ENCODE measurements at regions not wholly inside any gene's neighbourhood (a gene's known extent, or its start where the extent isn't known, plus 50 kb on each side); places are given as distances from the start of the nearest gene placed in this dataset.

- no peak for TF ChIP-seq CTCF (IDR thresholded peaks at IDR 0.05; ENCODE audit: borderline replicate concordance)
- intact Hi-C loops (cut with micrococcal nuclease), result no loop called here
- no peak overlapping the region for H3K27ac ChIP-seq (replicated peaks)
- DNase-seq, result no peak
- H3K27me3 ChIP-seq (ENCODE audit: low read depth), result no peaks in the 10 kb centered on the region
- H3K9me3 ChIP-seq (replicated peaks), result no peaks in the 10 kb centered on the region
- peaks cover 10% of the 10 kb centered on the region for H3K4me1 ChIP-seq
- no peak overlapping the region for H3K4me3 ChIP-seq
- H3K36me3 ChIP-seq, result no peaks in the 10 kb centered on the region
Measured at GRCh38 chr20:10788055-10788454, 114.3 kb upstream of the JAG1 start.

- Histone ChIP-seq H3K27ac (replicated peaks) (no peak overlapping the region), H3K9me3 (replicated peaks) (no peaks in the 10 kb centered on the region), H3K4me1 (peaks cover 5% of the 10 kb centered on the region), H3K4me3 (no peak overlapping the region), H3K27me3 (ENCODE audit: low read depth) (no peaks in the 10 kb centered on the region), H3K36me3 (no peaks in the 10 kb centered on the region)
- DNase-seq, result no peak
- intact Hi-C loops (cut with micrococcal nuclease), result no loop called here
- TF ChIP-seq CTCF (IDR thresholded peaks at IDR 0.05; ENCODE audit: borderline replicate concordance), result no peak
Measured at GRCh38 chr20:10788877-10789276, 115.1 kb upstream of the JAG1 start.

- Histone ChIP-seq H3K9me3 (replicated peaks) (no peaks in the 10 kb centered on the region), H3K4me1 (no peaks in the 10 kb centered on the region), H3K27ac (replicated peaks) (no peak overlapping the region), H3K36me3 (no peaks in the 10 kb centered on the region), H3K27me3 (ENCODE audit: low read depth) (no peaks in the 10 kb centered on the region), H3K4me3 (no peak overlapping the region)
- DNase-seq, result no peak
- intact Hi-C loops (cut with micrococcal nuclease), result no loop called here
- TF ChIP-seq CTCF (IDR thresholded peaks at IDR 0.05; ENCODE audit: borderline replicate concordance), result no peak
Measured at GRCh38 chr20:10789386-10789785, 115.6 kb upstream of the JAG1 start.

GRCh38 chr20:10790013-10790412, 116.2 kb upstream of the JAG1 start:
- intact Hi-C loops (cut with micrococcal nuclease), result no loop called here
- Histone ChIP-seq H3K9me3 (replicated peaks) (no peaks in the 10 kb centered on the region), H3K36me3 (no peaks in the 10 kb centered on the region), H3K27me3 (ENCODE audit: low read depth) (no peaks in the 10 kb centered on the region), H3K4me3 (no peak overlapping the region), H3K4me1 (no peaks in the 10 kb centered on the region), H3K27ac (replicated peaks) (no peak overlapping the region)
- TF ChIP-seq CTCF (IDR thresholded peaks at IDR 0.05; ENCODE audit: borderline replicate concordance), result no peak
- DNase-seq, result no peak

GRCh38 chr20:10792291-10792690, 118.5 kb upstream of the JAG1 start:
- Histone ChIP-seq H3K4me3 (no peak overlapping the region), H3K27ac (replicated peaks) (peak overlapping the region; percentile 35)
- intact Hi-C loops (cut with micrococcal nuclease), result no loop called here

More at GRCh38 chr20:10792291-10792690, 118.5 kb upstream of the JAG1 start:
- H3K4me1 ChIP-seq, result no peaks in the 10 kb centered on the region
- DNase-seq, result no peak
- no peak for TF ChIP-seq CTCF (IDR thresholded peaks at IDR 0.05; ENCODE audit: borderline replicate concordance)
- no peaks in the 10 kb centered on the region for H3K27me3 ChIP-seq (ENCODE audit: low read depth)
- no peaks in the 10 kb centered on the region for H3K36me3 ChIP-seq
- H3K9me3 ChIP-seq (replicated peaks), result no peaks in the 10 kb centered on the region
